ENCODE measurements at regions not wholly inside any gene's neighbourhood (a gene's known extent, or its start where the extent isn't known, plus 50 kb on each side); places are given as distances from the start of the nearest gene placed in this dataset.

DNA sequence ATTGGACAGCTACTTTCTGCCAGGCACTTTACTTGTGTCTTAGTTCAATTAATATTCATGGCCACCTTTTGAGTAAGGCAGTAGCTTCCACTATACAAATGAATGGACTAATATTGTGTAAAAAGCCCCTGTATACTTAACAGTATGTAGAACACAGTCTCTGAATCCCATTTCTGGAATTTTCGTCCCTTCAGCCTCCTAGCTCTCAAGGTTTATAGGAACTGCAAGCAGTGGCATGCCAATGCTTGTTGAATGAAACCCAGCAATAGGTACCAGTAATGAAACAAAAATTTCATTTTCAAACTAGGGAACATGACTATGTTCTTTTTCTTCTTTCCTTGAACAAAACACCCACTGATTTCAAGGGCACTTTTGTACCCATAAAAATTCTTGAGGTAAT lies 361.6 kb downstream of the TDRD3 start:
- Mint-ChIP-seq H3K36me3 (ENCODE audit: unreplicated experiment) (no peaks in the 10 kb centered on the region), H3K9me3 (ENCODE audit: unreplicated experiment) (no peaks in the 10 kb centered on the region), H3K4me3 (ENCODE audit: unreplicated experiment) (no peak overlapping the region), H3K27ac (ENCODE audit: unreplicated experiment) (no peak overlapping the region), H3K27me3 (ENCODE audit: unreplicated experiment) (no peaks in the 10 kb centered on the region), H3K4me1 (ENCODE audit: low read depth, unreplicated experiment) (peaks cover 4% of the 10 kb centered on the region)
- TF ChIP-seq, protein P1, sequence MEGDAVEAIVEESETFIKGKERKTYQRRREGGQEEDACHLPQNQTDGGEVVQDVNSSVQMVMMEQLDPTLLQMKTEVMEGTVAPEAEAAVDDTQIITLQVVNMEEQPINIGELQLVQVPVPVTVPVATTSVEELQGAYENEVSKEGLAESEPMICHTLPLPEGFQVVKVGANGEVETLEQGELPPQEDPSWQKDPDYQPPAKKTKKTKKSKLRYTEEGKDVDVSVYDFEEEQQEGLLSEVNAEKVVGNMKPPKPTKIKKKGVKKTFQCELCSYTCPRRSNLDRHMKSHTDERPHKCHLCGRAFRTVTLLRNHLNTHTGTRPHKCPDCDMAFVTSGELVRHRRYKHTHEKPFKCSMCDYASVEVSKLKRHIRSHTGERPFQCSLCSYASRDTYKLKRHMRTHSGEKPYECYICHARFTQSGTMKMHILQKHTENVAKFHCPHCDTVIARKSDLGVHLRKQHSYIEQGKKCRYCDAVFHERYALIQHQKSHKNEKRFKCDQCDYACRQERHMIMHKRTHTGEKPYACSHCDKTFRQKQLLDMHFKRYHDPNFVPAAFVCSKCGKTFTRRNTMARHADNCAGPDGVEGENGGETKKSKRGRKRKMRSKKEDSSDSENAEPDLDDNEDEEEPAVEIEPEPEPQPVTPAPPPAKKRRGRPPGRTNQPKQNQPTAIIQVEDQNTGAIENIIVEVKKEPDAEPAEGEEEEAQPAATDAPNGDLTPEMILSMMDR (IDR thresholded peaks at IDR 0.05; ENCODE audit: partially characterized antibody, unreplicated experiment) = no peak
- no peak for DNase-seq

DNA sequence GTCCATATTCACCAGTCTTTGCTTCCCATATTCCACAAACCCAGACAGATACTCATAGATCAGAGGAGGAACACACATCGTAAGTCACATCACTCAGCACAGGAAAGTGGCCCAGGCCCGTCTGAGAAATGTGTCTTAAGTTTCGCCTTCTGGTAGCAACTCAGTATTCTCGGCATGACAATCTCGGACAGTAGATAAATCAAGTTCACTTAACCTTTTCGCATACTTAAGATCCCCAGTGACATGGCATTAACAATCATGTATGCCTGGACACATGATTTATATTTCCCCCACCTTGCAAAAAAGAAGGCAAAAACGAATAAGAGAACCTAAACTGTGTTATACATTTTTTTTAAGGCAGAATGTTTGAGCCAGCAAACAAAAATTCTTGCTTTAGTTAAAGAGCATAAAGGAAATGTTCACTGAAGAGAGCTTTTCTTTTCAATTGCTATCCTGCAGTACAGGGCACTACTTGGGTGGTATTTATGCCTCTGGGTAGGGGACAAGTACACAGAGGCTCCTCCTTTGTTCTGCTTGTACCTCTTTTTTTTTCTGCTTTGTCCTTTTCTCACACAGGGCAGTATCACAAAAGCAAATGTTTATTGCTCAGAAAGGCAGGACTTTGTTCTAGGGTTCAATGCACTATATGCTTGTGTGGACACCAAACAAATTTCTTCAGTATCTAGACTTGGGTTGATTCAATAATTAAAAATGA lies 360.6 kb downstream of the TDRD3 start:
- H3K9me3 Mint-ChIP-seq (ENCODE audit: unreplicated experiment) = no peaks in the 10 kb centered on the region
- no peak for DNase-seq
- no peak overlapping the region for H3K4me3 Mint-ChIP-seq (ENCODE audit: unreplicated experiment)
- no peak overlapping the region for H3K27ac Mint-ChIP-seq (ENCODE audit: unreplicated experiment)
- H3K27me3 Mint-ChIP-seq (ENCODE audit: unreplicated experiment) = no peaks in the 10 kb centered on the region
- TF ChIP-seq, protein P1 (IDR thresholded peaks at IDR 0.05; ENCODE audit: partially characterized antibody, unreplicated experiment) = no peak
- no peaks in the 10 kb centered on the region for H3K36me3 Mint-ChIP-seq (ENCODE audit: unreplicated experiment)
- H3K4me1 Mint-ChIP-seq (ENCODE audit: low read depth, unreplicated experiment) = peaks cover 4% of the 10 kb centered on the region

DNA sequence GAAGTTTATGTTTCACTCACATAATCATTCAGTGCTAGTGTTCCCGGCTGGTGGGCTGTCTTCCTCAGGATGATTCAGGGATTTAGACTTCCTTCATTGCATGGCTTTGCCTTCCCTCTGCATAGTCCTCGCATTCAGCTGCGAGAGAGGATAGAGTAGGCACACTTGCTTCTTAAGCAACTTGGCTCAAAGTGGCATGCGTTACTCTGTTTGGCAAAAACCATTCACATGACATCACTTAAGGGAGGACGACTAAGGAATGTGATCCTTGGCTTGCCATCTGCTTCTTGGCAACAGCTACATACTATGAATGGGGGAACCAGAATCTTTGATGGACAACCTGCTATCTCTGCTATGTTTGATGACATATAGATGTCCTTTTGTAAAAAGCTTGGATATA lies 359.3 kb downstream of the TDRD3 start:
- no peak overlapping the region for H3K4me3 Mint-ChIP-seq (ENCODE audit: unreplicated experiment)
- no peak for DNase-seq
- TF ChIP-seq, protein P1 (IDR thresholded peaks at IDR 0.05; ENCODE audit: partially characterized antibody, unreplicated experiment) = no peak
- peaks cover 4% of the 10 kb centered on the region for H3K4me1 Mint-ChIP-seq (ENCODE audit: low read depth, unreplicated experiment)
- no peaks in the 10 kb centered on the region for H3K27me3 Mint-ChIP-seq (ENCODE audit: unreplicated experiment)
- no peaks in the 10 kb centered on the region for H3K36me3 Mint-ChIP-seq (ENCODE audit: unreplicated experiment)
- H3K27ac Mint-ChIP-seq (ENCODE audit: unreplicated experiment) = no peak overlapping the region
- no peaks in the 10 kb centered on the region for H3K9me3 Mint-ChIP-seq (ENCODE audit: unreplicated experiment)

DNA sequence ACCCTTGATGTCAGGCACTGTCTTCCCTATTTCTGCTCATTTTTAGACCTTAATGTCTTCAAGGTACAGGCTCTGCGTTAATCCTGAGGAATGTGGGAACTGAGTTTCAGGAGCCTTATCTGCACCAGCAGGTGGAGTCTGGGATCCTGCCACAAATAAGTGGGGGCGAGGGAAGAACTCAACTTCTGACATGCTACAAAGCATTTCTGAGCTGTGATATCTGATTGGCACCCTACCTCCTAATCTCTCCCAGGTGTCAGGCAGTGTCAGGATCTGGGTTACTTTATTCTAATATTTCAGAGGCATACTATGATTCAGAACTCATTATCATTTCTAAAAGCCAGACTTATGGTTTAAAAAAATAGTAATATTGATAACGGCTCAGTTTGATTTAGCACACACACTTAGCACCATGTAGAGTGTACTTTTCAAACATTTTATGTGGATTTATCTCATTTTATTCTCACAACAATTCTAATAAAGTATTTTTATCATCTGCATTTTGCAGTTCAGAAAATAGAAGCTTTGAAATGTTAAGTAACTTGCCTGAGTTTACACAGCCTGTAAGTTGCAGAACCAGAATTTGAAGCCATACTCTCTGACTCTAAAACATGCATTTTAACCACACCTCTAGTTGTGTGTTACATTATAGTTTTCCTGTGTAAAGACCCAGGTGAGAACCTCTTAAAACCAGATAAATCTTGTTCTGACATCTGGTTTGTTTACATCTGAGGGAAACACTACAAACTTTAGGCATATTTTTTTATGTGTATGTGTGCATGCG lies 358.6 kb downstream of the TDRD3 start:
- no peaks in the 10 kb centered on the region for H3K27me3 Mint-ChIP-seq (ENCODE audit: unreplicated experiment)
- TF ChIP-seq, protein P1 (IDR thresholded peaks at IDR 0.05; ENCODE audit: partially characterized antibody, unreplicated experiment) = no peak
- H3K27ac Mint-ChIP-seq (ENCODE audit: unreplicated experiment) = no peak overlapping the region
- peaks cover 4% of the 10 kb centered on the region for H3K4me1 Mint-ChIP-seq (ENCODE audit: low read depth, unreplicated experiment)
- DNase-seq = no peak
- H3K9me3 Mint-ChIP-seq (ENCODE audit: unreplicated experiment) = no peaks in the 10 kb centered on the region
- H3K36me3 Mint-ChIP-seq (ENCODE audit: unreplicated experiment) = no peaks in the 10 kb centered on the region
- H3K4me3 Mint-ChIP-seq (ENCODE audit: unreplicated experiment) = no peak overlapping the region
